ENCODE measurements at regions not wholly inside any gene's neighbourhood (a gene's known extent, or its start where the extent isn't known, plus 50 kb on each side); places are given as distances from the start of the nearest gene placed in this dataset.

DNA sequence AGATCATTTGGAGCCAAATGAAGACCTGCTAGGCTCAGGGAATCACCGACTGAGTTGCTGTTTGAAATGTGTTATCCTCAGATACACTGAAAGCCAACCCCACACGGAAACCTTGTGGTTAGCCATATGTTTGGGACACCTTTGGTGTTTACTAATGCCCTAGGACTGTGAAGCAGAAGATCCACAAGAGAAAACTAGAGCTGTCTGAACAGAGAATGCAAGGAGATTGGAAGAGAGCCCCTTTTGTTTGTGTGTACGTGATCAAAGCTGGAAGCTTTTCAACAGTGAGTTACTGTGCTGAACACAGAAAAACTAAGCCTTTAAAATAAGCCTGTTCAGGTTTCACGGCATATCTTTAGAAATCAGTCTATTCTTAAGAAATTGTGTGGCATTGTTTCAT is 908.2 kb upstream of the ADGRL2 start:
- TF ChIP-seq CTCF (IDR thresholded peaks at IDR 0.05; ENCODE audit: low read depth, low read length, missing input control) (no peak), REST (IDR thresholded peaks at IDR 0.05) (no peak), RAD21 (IDR thresholded peaks at IDR 0.05) (no peak)

Data from liver (tissue), 3 donors.